K562 (cell line): ENCODE measurements at regions not wholly inside any gene's neighbourhood (a gene's known extent, or its start where the extent isn't known, plus 50 kb on each side); places are given as distances from the start of the nearest gene placed in this dataset.

Experiments used
- ATAC-seq: fragments of 200-7000 bp; cut with Tn5 transposase; 3 replicates; pipeline ENCODE4 v1.9.1; 2020; ENCODE audit warnings: moderate library complexity
- BruUV-seq: library from RNA; stranded (reverse); fragments of 400-500 nt; replicated peaks from 2 replicates; lab custom pipeline; 2021; lab: Mats Ljungman, UMichigan
- CTCF ChIA-PET: fragments of 300-600 bp; formaldehyde crosslinking; extraction: SDS; loops from one replicate; lab custom pipeline; 2021; ENCODE audit warnings: low intra/inter-chr PET ratio; lab: Yijun Ruan, JAX
- POLR2A ChIA-PET: fragments of 300-600, 350-650 bp; sonication (Branson Sonifier 250); formaldehyde crosslinking; extraction: SDS; loops from one replicate; lab custom pipeline; 2021; ENCODE audit warnings: antibody characterized with exemption, inconsistent platforms; lab: Yijun Ruan, JAX
- DNase-seq, 4 experiments: peaks; one replicate each; pipeline versions ENCODE4 v3.0.0 to v3.0.0-alpha.2; 2011 to 2018; ENCODE audit warnings: low spot score in 3 of 4, mixed read lengths in 3 of 4; ENCODE audit errors: extremely low read depth in 1 of 4
- FAIRE-seq: peaks from 2 replicates; lab custom pipeline; 2011; peaks lifted over from hg19 to GRCh38; lab: Jason Lieb, UNC
- H2AFZ ChIP-seq: 2 replicates; pipeline ENCODE4 v1.6.0; 2011; ENCODE audit warnings: low read depth, low read length, control low read depth, inconsistent platforms
- H3K27ac ChIP-seq: fragments of 200-600 bp; 3 replicates; pipeline ENCODE4 v1.8.0; 2011; ENCODE audit warnings: low read depth, mild to moderate bottlenecking, control low read depth, inconsistent platforms, low read length, moderate library complexity, mixed read lengths; ENCODE audit errors: extremely low read depth
- H3K27me3 ChIP-seq, 2 experiments: fragments of 300-600 bp in 1 of 2; 2 replicates in 1 of 2; 3 replicates in 1 of 2; pipeline versions ENCODE4 v1.6.0 to v1.8.0; 2011; ENCODE audit warnings: inconsistent platforms in 2 of 2, low read length in 2 of 2, mild to moderate bottlenecking in 1 of 2, mixed read lengths in 1 of 2, moderate library complexity in 1 of 2; ENCODE audit not compliant: control insufficient read depth in 2 of 2, insufficient read depth in 2 of 2
- H3K36me3 ChIP-seq: fragments of 300-600 bp; 3 replicates; pipeline ENCODE4 v1.8.0; 2011; ENCODE audit warnings: mild to moderate bottlenecking, low read length, inconsistent platforms; ENCODE audit not compliant: control insufficient read depth, insufficient read depth
- H3K4me1 ChIP-seq, 2 experiments: fragments of 200-600 bp in 1 of 2; replicated peaks in 1 of 2; 2 replicates in 1 of 2; 3 replicates in 1 of 2; pipeline versions ENCODE4 v1.5.1 to v1.8.0; 2011; ENCODE audit warnings: inconsistent platforms in 2 of 2, low read length in 2 of 2, mild to moderate bottlenecking in 1 of 2, mixed read lengths in 1 of 2, moderate library complexity in 1 of 2; ENCODE audit not compliant: control insufficient read depth in 2 of 2, insufficient read depth in 2 of 2
- H3K4me2 ChIP-seq: 2 replicates; pipeline ENCODE4 v1.6.1; 2011; ENCODE audit warnings: low read length, control low read depth, inconsistent platforms, mixed read lengths; ENCODE audit not compliant: insufficient read depth
- H3K4me3 ChIP-seq: fragments of 200-600 bp; sonication (generic), shearing (Covaris generic); 2 replicates; pipeline ENCODE4 v1.5.1; 2016; ENCODE audit warnings: control low read depth, inconsistent platforms
- H3K79me2 ChIP-seq: fragments of 200-600 bp; 3 replicates; pipeline ENCODE4 v1.8.0; 2011; ENCODE audit warnings: low read length, inconsistent platforms; ENCODE audit not compliant: control insufficient read depth, insufficient read depth
- H3K9ac ChIP-seq, 2 experiments: 2 replicates each; pipeline versions ENCODE4 v1.6.0 to v1.6.1; 2011; ENCODE audit warnings: low read depth in 2 of 2, low read length in 2 of 2, control low read depth in 1 of 2, inconsistent platforms in 1 of 2, mild to moderate bottlenecking in 1 of 2, mixed read lengths in 1 of 2; ENCODE audit not compliant: insufficient read depth in 1 of 2
- H3K9me1 ChIP-seq: one replicate; pipeline ENCODE4 v1.6.0; 2011; ENCODE audit warnings: inconsistent platforms, mild to moderate bottlenecking, low read length, moderate library complexity; ENCODE audit not compliant: control insufficient read depth, insufficient read depth
- H3K9me3 ChIP-seq: replicated peaks from 2 replicates; pipeline ENCODE4 v1.5.1; 2011; ENCODE audit warnings: low read depth, low read length, inconsistent platforms; ENCODE audit not compliant: control insufficient read depth, insufficient read depth
- H4K20me1 ChIP-seq: replicated peaks from 2 replicates; pipeline ENCODE4 v1.6.1; 2011; ENCODE audit warnings: low read length, inconsistent platforms, mixed read lengths; ENCODE audit not compliant: control insufficient read depth, insufficient read depth
- BCOR ChIP-seq: fragments of 450-650 bp; IDR thresholded peaks from 2 replicates; pipeline ENCODE4 v1.6.1; 2016
- CBX8 ChIP-seq: fragments of 200-600 bp; sonication (generic); IDR thresholded peaks from 2 replicates; pipeline ENCODE4 v1.6.1; 2012; ENCODE audit warnings: borderline replicate concordance, mixed run types, low read depth, mild to moderate bottlenecking, moderate library complexity, mixed read lengths, low read length, control low read depth, inconsistent platforms; ENCODE audit not compliant: poor library complexity, severe bottlenecking; ENCODE audit errors: extremely low read depth
- CCAR2 ChIP-seq: fragments of 200-400 bp; formaldehyde crosslinking; IDR thresholded peaks from 2 replicates; pipeline ENCODE4 v1.6.1; 2017; ENCODE audit warnings: mild to moderate bottlenecking, low read depth, low read length
- CLOCK ChIP-seq: fragments of 250-450 bp; sonication (Bioruptor Pico); IDR thresholded peaks from 2 replicates; pipeline ENCODE4 v1.4.0; 2020; ENCODE audit warnings: mild to moderate bottlenecking, moderate library complexity, borderline replicate concordance
- GTF3C2 ChIP-seq: IDR thresholded peaks from 3 replicates; pipeline ENCODE4 v1.6.1; 2011; ENCODE audit warnings: borderline replicate concordance, mild to moderate bottlenecking, moderate library complexity; ENCODE audit not compliant: insufficient read length; ENCODE audit errors: extremely low read depth
- IRF1 ChIP-seq: sonication (generic); formaldehyde crosslinking; IDR thresholded peaks from 2 replicates; pipeline ENCODE4 v1.8.0; 2022; ENCODE audit warnings: missing genetic modification reagents, mild to moderate bottlenecking, borderline replicate concordance
- MYNN ChIP-seq, 2 experiments: sonication (generic); formaldehyde crosslinking in 1 of 2; IDR thresholded peaks; 2 replicates each; pipeline versions ENCODE4 v1.5.0 to v1.6.1; 2016 to 2020; ENCODE audit warnings: antibody characterized with exemption in 1 of 2, missing genetic modification reagents in 1 of 2
- SMAD4 ChIP-seq: fragments of 250-450 bp; sonication (Bioruptor Pico); conservative IDR thresholded peaks from 2 replicates; pipeline ENCODE4 v1.8.0; 2021; ENCODE audit warnings: inconsistent platforms, mild to moderate bottlenecking, moderate library complexity
- STAT5B ChIP-seq: fragments of 250-450 bp; sonication (Bioruptor Pico); IDR thresholded peaks from 2 replicates; pipeline ENCODE4 v1.8.0; 2021; ENCODE audit warnings: mild to moderate bottlenecking, inconsistent platforms
- TAF1 ChIP-seq: IDR thresholded peaks from 2 replicates; pipeline ENCODE4 v1.6.1; 2011; ENCODE audit warnings: mild to moderate bottlenecking, low read length, moderate library complexity; ENCODE audit not compliant: insufficient read depth, control insufficient read depth, severe bottlenecking; ENCODE audit errors: extremely low read depth
- ZFP36 ChIP-seq: fragments of 150-350 bp; IDR thresholded peaks from 2 replicates; pipeline ENCODE4 v1.6.1; 2018; ENCODE audit warnings: low read length, low read depth; ENCODE audit not compliant: partially characterized antibody
- ZKSCAN8 ChIP-seq: fragments of 200-800 bp; sonication (Bioruptor generic); IDR thresholded peaks from 2 replicates; pipeline ENCODE4 v1.6.1; 2016; ENCODE audit warnings: missing genetic modification characterization, missing compliant biosample characterization
- ZNF277 ChIP-seq: fragments of 250-450 bp; sonication (Bioruptor Pico); IDR thresholded peaks from 2 replicates; pipeline ENCODE4 v1.8.0; 2022; ENCODE audit warnings: inconsistent platforms, mild to moderate bottlenecking, moderate library complexity, borderline replicate concordance
- ZNF57 ChIP-seq: fragments of 450-650 bp; formaldehyde crosslinking; IDR thresholded peaks from 2 replicates; pipeline ENCODE4 v1.4.0; 2020; ENCODE audit warnings: mild to moderate bottlenecking, moderate library complexity
- ZNF76 ChIP-seq: fragments of 250-450 bp; sonication (Bioruptor Pico); IDR thresholded peaks from 2 replicates; pipeline ENCODE4 v1.4.0; 2020; ENCODE audit warnings: mild to moderate bottlenecking, moderate library complexity, borderline replicate concordance
- WGBS: fragments of 100-300 bp; shearing (Covaris generic); methylation state at CpG from one replicate; pipeline ENCODE4 v1.1.6; 2016; ENCODE audit warnings: low coverage, mixed read lengths; ENCODE audit not compliant: insufficient coverage; ENCODE audit errors: missing lambda C conversion rate; 5-methylcytosine and 5-hydroxymethylcytosine counted together
- in situ Hi-C: fragments of 300-500 bp; cut with MboI; formaldehyde crosslinking; loops from 4 replicates; pipeline ENCODE4 v1.15.0; 2018; ENCODE audit warnings: inconsistent platforms, mixed read lengths
- intact Hi-C: fragments of 100-400 bp; cut with micrococcal nuclease; formaldehyde crosslinking; loops from 2 replicates; pipeline ENCODE4 v1.14.2; 2022

GRCh38 chr2:147603447-147603846 lies 241.4 kb upstream of the ACVR2A start:
- no peak overlapping the region for H2AFZ ChIP-seq
- no TSS peak for BruUV-seq
- H3K27ac ChIP-seq: no peak overlapping the region
- H4K20me1 ChIP-seq: no peaks in the 10 kb centered on the region
- ChIA-PET CTCF (no interaction called here), POLR2A (no interaction called here)
- in situ Hi-C loops (no loop called here), intact Hi-C loops (no loop called here)
- no peaks in the 10 kb centered on the region for H3K36me3 ChIP-seq
- no peak overlapping the region for H3K4me2 ChIP-seq
- 0% methylated on average over 1 of the region's 1 CpG for WGBS
- H3K4me1 ChIP-seq: no peaks in the 10 kb centered on the region
- no peak overlapping the region for H3K9ac ChIP-seq
- no peaks in the 10 kb centered on the region for H3K27me3 ChIP-seq
- TF ChIP-seq TAF1 (no peak), SMAD4 (CRISPR knock-in tag) (no peak), CBX8 (no peak), ZKSCAN8 (CRISPR knock-in tag) (no peak), ZNF57 (CRISPR knock-in tag) (no peak), GTF3C2 (no peak), CLOCK (no peak), BCOR (no peak), IRF1 (CRISPR knock-in tag) (no peak), ZNF277 (no peak), ZNF76 (CRISPR knock-in tag) (no peak), MYNN (IDR thresholded peaks at IDR 0.05) (no peak), MYNN (CRISPR knock-in tag; IDR thresholded peaks at IDR 0.05) (no peak), STAT5B (CRISPR knock-in tag) (no peak), CCAR2 (no peak), ZFP36 (no peak)
- no peak for ATAC-seq
- no peaks in the 10 kb centered on the region for H3K9me1 ChIP-seq
- FAIRE-seq: no peak
- H3K4me3 ChIP-seq: no peak overlapping the region
- H3K9me3 ChIP-seq: no peaks in the 10 kb centered on the region
- H3K79me2 ChIP-seq: no peaks in the 10 kb centered on the region
- DNase-seq: no peak
